Neutrophil (primary cell): ENCODE measurements at regions not wholly inside any gene's neighbourhood (a gene's known extent, or its start where the extent isn't known, plus 50 kb on each side); places are given as distances from the start of the nearest gene placed in this dataset.

Source experiments
- H3K27ac ChIP-seq: fragments of 200-600 bp; sonication (generic); 2 replicates; pipeline ENCODE4 v1.5.1; 2016; ENCODE audit warnings: mild to moderate bottlenecking, moderate library complexity
- H3K27me3 ChIP-seq: fragments of 200-600 bp; sonication (generic); 2 replicates; pipeline ENCODE4 v1.6.0; 2016; ENCODE audit warnings: mild to moderate bottlenecking
- H3K36me3 ChIP-seq: fragments of 200-600 bp; sonication (generic); 2 replicates; pipeline ENCODE4 v1.5.1; 2017
- H3K4me1 ChIP-seq, 2 experiments: fragments of 200-600 bp in 1 of 2; sonication (generic) in 1 of 2; 1 replicate in 1 of 2; 2 replicates in 1 of 2; pipeline versions ENCODE4 v1.5.1 to v1.6.1; 2013 to 2016; ENCODE audit warnings: low read depth in 1 of 2, low read length in 1 of 2, mild to moderate bottlenecking in 1 of 2, moderate library complexity in 1 of 2; ENCODE audit not compliant: control insufficient read depth in 1 of 2, insufficient read depth in 1 of 2
- H3K4me3 ChIP-seq, 2 experiments: fragments of 200-600 bp in 1 of 2; sonication (generic) in 1 of 2; 1 replicate in 1 of 2; 2 replicates in 1 of 2; pipeline ENCODE4 v1.5.1; 2013 to 2016; ENCODE audit warnings: low read depth in 1 of 2, low read length in 1 of 2, mild to moderate bottlenecking in 1 of 2, moderate library complexity in 1 of 2
- H3K9me3 ChIP-seq: fragments of 200-600 bp; sonication (generic); 2 replicates; pipeline ENCODE4 v1.5.1; 2016
- CTCF ChIP-seq: fragments of 200-600 bp; sonication (generic); IDR thresholded peaks from 2 replicates; pipeline ENCODE4 v1.5.1; 2016; ENCODE audit warnings: antibody characterized with exemption

- TF ChIP-seq CTCF = no peak
- Histone ChIP-seq H3K9me3 (no peaks in the 10 kb centered on the region), H3K27ac (no peak overlapping the region), H3K36me3 (no peaks in the 10 kb centered on the region), H3K27me3 (no peaks in the 10 kb centered on the region), H3K4me3 (no peak overlapping the region), H3K4me1 (no peaks in the 10 kb centered on the region)
These were observed 857.4 kb downstream of the TDRD15 start for GRCh38 chr2:21981127-21981526.

- Histone ChIP-seq H3K4me1 (no peaks in the 10 kb centered on the region), H3K27me3 (no peaks in the 10 kb centered on the region), H3K9me3 (peaks cover 3% of the 10 kb centered on the region), H3K36me3 (no peaks in the 10 kb centered on the region), H3K27ac (no peak overlapping the region), H3K4me3 (no peak overlapping the region)
- no peak for TF ChIP-seq CTCF
These were observed 869.2 kb downstream of the TDRD15 start for GRCh38 chr2:21993002-21993401.

GRCh38 chr2:21996339-21996738 lies 872.6 kb downstream of the TDRD15 start:
- Histone ChIP-seq H3K27ac (no peak overlapping the region), H3K4me1 (no peaks in the 10 kb centered on the region), H3K4me3 (no peak overlapping the region), H3K36me3 (no peaks in the 10 kb centered on the region), H3K27me3 (no peaks in the 10 kb centered on the region), H3K9me3 (peaks cover 3% of the 10 kb centered on the region)
- TF ChIP-seq CTCF = no peak

GRCh38 chr2:21999522-21999921 lies 875.8 kb downstream of the TDRD15 start:
- Histone ChIP-seq H3K27ac (no peak overlapping the region), H3K27me3 (no peaks in the 10 kb centered on the region), H3K36me3 (no peaks in the 10 kb centered on the region), H3K4me1 (no peaks in the 10 kb centered on the region), H3K9me3 (no peaks in the 10 kb centered on the region), H3K4me3 (no peak overlapping the region)
- no peak for TF ChIP-seq CTCF

- H3K36me3 ChIP-seq = no peaks in the 10 kb centered on the region
- no peak overlapping the region for H3K4me3 ChIP-seq
- H3K27me3 ChIP-seq = no peaks in the 10 kb centered on the region
- no peaks in the 10 kb centered on the region for H3K4me1 ChIP-seq
- H3K27ac ChIP-seq = no peak overlapping the region
- no peaks in the 10 kb centered on the region for H3K9me3 ChIP-seq
- TF ChIP-seq CTCF = no peak
These were observed 878.3 kb downstream of the TDRD15 start for GRCh38 chr2:22002066-22002465.

GRCh38 chr2:22003270-22003669 lies 879.5 kb downstream of the TDRD15 start:
- Histone ChIP-seq H3K27me3 (no peaks in the 10 kb centered on the region), H3K27ac (no peak overlapping the region), H3K36me3 (no peaks in the 10 kb centered on the region), H3K4me1 (no peaks in the 10 kb centered on the region), H3K4me3 (no peak overlapping the region), H3K9me3 (no peaks in the 10 kb centered on the region)
- no peak for TF ChIP-seq CTCF
